Nephron (organoid): ENCODE measurements at regions not wholly inside any gene's neighbourhood (a gene's known extent, or its start where the extent isn't known, plus 50 kb on each side); places are given as distances from the start of the nearest gene placed in this dataset.

Experiments
- H3K27ac Mint-ChIP-seq, 3 experiments: 2 replicates each; pipeline ENCODE4 v1.8.0; 2020; ENCODE audit warnings: mixed read lengths in 3 of 3, mild to moderate bottlenecking in 2 of 3, moderate library complexity in 1 of 3
- H3K27me3 Mint-ChIP-seq: 2 replicates; pipeline ENCODE4 v1.8.0; 2021; ENCODE audit warnings: low read depth, mild to moderate bottlenecking, moderate library complexity, mixed read lengths
- H3K36me3 Mint-ChIP-seq: 2 replicates; pipeline ENCODE4 v1.8.0; 2020; ENCODE audit warnings: low read depth, mixed read lengths
- H3K4me1 Mint-ChIP-seq: 2 replicates; pipeline ENCODE4 v1.8.0; 2020; ENCODE audit warnings: mixed read lengths
- H3K4me3 Mint-ChIP-seq, 3 experiments: 2 replicates each; pipeline ENCODE4 v1.8.0; 2020; ENCODE audit warnings: mild to moderate bottlenecking in 3 of 3, mixed read lengths in 3 of 3, moderate library complexity in 2 of 3
- H3K9me3 Mint-ChIP-seq: 2 replicates; pipeline ENCODE4 v1.8.0; 2020; ENCODE audit warnings: mixed read lengths
- CTCF ChIP-seq, 3 experiments: fragments of 200-600 bp; sonication (generic); IDR thresholded peaks; one replicate each; pipeline ENCODE4 v1.5.0; 2021; ENCODE audit warnings: antibody characterized with exemption in 3 of 3; ENCODE audit not compliant: unreplicated experiment in 3 of 3

GRCh38 chr20:20824924-20825584 lies 112.6 kb upstream of the RALGAPA2 start:
- H3K27ac Mint-ChIP-seq = no peak overlapping the region

GRCh38 chr20:20823476-20823881 lies 111.0 kb upstream of the RALGAPA2 start:
- Mint-ChIP-seq H3K9me3 (no peaks in the 10 kb centered on the region), H3K4me1 (peaks cover 6% of the 10 kb centered on the region), H3K27ac (no peak overlapping the region), H3K36me3 (no peaks in the 10 kb centered on the region), H3K27me3 (peaks cover 53% of the 10 kb centered on the region), H3K4me3 (no peak overlapping the region)
- no peak for TF ChIP-seq CTCF (IDR thresholded peaks at IDR 0.05; ENCODE audit: unreplicated experiment in 3 of 3)

More at GRCh38 chr20:20824924-20825584, 112.6 kb upstream of the RALGAPA2 start:
- peak; percentile 66 to 76 (median 75) for TF ChIP-seq CTCF (IDR thresholded peaks at IDR 0.05; ENCODE audit: unreplicated experiment in 3 of 3)
- H3K4me3 Mint-ChIP-seq = no peak overlapping the region
- peaks cover 11% of the 10 kb centered on the region for H3K9me3 Mint-ChIP-seq
- H3K27me3 Mint-ChIP-seq = peaks cover 50% of the 10 kb centered on the region
- no peaks in the 10 kb centered on the region for H3K36me3 Mint-ChIP-seq
- H3K4me1 Mint-ChIP-seq = peaks cover 6% of the 10 kb centered on the region

GRCh38 chr20:20821484-20822260 lies 109.2 kb upstream of the RALGAPA2 start:
- TF ChIP-seq CTCF (IDR thresholded peaks at IDR 0.05; ENCODE audit: unreplicated experiment in 3 of 3) = no peak
- peaks cover 6% of the 10 kb centered on the region for H3K4me1 Mint-ChIP-seq
- H3K4me3 Mint-ChIP-seq = no peak overlapping the region
- no peaks in the 10 kb centered on the region for H3K36me3 Mint-ChIP-seq
- H3K27ac Mint-ChIP-seq = no peak overlapping the region
- peaks cover 43% of the 10 kb centered on the region for H3K27me3 Mint-ChIP-seq
- H3K9me3 Mint-ChIP-seq = no peaks in the 10 kb centered on the region

- Mint-ChIP-seq H3K4me1 (peaks cover 6% of the 10 kb centered on the region), H3K27me3 (peaks cover 39% of the 10 kb centered on the region), H3K27ac (no peak overlapping the region), H3K9me3 (no peaks in the 10 kb centered on the region), H3K4me3 (no peak overlapping the region), H3K36me3 (no peaks in the 10 kb centered on the region)
- TF ChIP-seq CTCF (IDR thresholded peaks at IDR 0.05; ENCODE audit: unreplicated experiment in 3 of 3) = no peak
Observed at GRCh38 chr20:20820785-20821483, 108.5 kb upstream of the RALGAPA2 start.

- Mint-ChIP-seq H3K36me3 (no peaks in the 10 kb centered on the region), H3K9me3 (no peaks in the 10 kb centered on the region), H3K4me1 (peaks cover 5% of the 10 kb centered on the region), H3K27me3 (peaks cover 34% of the 10 kb centered on the region), H3K27ac (no peak overlapping the region), H3K4me3 (no peak overlapping the region)
- TF ChIP-seq CTCF (IDR thresholded peaks at IDR 0.05; ENCODE audit: unreplicated experiment in 3 of 3) = peak in 2 of 3 experiments; percentile 14 to 15
Observed at GRCh38 chr20:20820104-20820503, 107.7 kb upstream of the RALGAPA2 start.
